Smooth muscle cell (in vitro differentiated cells): ENCODE measurements at regions not wholly inside any gene's neighbourhood (a gene's known extent, or its start where the extent isn't known, plus 50 kb on each side); places are given as distances from the start of the nearest gene placed in this dataset. TPM values are rescaled to one million over a fixed set of nuclear protein-coding genes. Genes with fewer than 3 reads are reported as not detected.

ENCODE experiments used
- DNase-seq: peaks from one replicate; lab custom pipeline; 2025; ENCODE audit not compliant: unreplicated experiment; lab: John Stamatoyannopoulos, UW
- H2AFZ ChIP-seq: fragments of 200-600 bp; sonication (generic); 2 replicates; pipeline ENCODE4 v1.6.0; 2016; ENCODE audit warnings: antibody characterized with exemption, low read depth, mild to moderate bottlenecking
- H3F3A ChIP-seq: fragments of 200-600 bp; sonication (generic); 2 replicates; pipeline ENCODE4 v1.6.0; 2017; ENCODE audit warnings: antibody characterized with exemption, low read depth
- H3K27ac ChIP-seq: fragments of 200-600 bp; sonication (generic); 2 replicates; pipeline ENCODE4 v1.5.1; 2016; ENCODE audit warnings: low read depth, mild to moderate bottlenecking
- H3K27me3 ChIP-seq: fragments of 200-600 bp; sonication (generic); 2 replicates; pipeline ENCODE4 v1.6.1; 2016; ENCODE audit warnings: low read depth, mild to moderate bottlenecking
- H3K36me3 ChIP-seq: fragments of 200-600 bp; sonication (generic); 2 replicates; pipeline ENCODE4 v1.5.1; 2016; ENCODE audit warnings: low read depth
- H3K4me1 ChIP-seq: fragments of 200-600 bp; sonication (generic); 2 replicates; pipeline ENCODE4 v1.5.1; 2016; ENCODE audit warnings: low read depth
- H3K4me2 ChIP-seq: fragments of 200-600 bp; sonication (generic); 2 replicates; pipeline ENCODE4 v1.6.0; 2016; ENCODE audit warnings: mild to moderate bottlenecking
- H3K4me3 ChIP-seq: fragments of 200-600 bp; sonication (generic); 2 replicates; pipeline ENCODE4 v1.5.1; 2016; ENCODE audit warnings: mild to moderate bottlenecking
- H3K79me2 ChIP-seq: fragments of 200-600 bp; sonication (generic); 2 replicates; pipeline ENCODE4 v1.6.0; 2016; ENCODE audit warnings: low read depth, mild to moderate bottlenecking
- H3K9ac ChIP-seq: fragments of 200-600 bp; sonication (generic); 2 replicates; pipeline ENCODE4 v1.6.0; 2016; ENCODE audit warnings: low read depth
- H3K9me3 ChIP-seq: fragments of 200-600 bp; sonication (generic); replicated peaks from 2 replicates; pipeline ENCODE4 v1.5.1; 2016; ENCODE audit warnings: low read depth
- H4K20me1 ChIP-seq: fragments of 200-600 bp; sonication (generic); 2 replicates; pipeline ENCODE4 v1.6.0; 2016; ENCODE audit warnings: low read depth
- CTCF ChIP-seq: fragments of 200-600 bp; sonication (generic); IDR thresholded peaks from 2 replicates; pipeline ENCODE4 v1.5.1; 2017; ENCODE audit warnings: borderline replicate concordance, mild to moderate bottlenecking, antibody characterized with exemption; ENCODE audit not compliant: insufficient read depth, poor library complexity, severe bottlenecking
- WGBS: methylation state at CpG from one replicate; pipeline ENCODE4 v1.1.7; 2016; ENCODE audit warnings: low lambda C conversion rate; 5-methylcytosine and 5-hydroxymethylcytosine counted together
- small RNA-seq: library from RNA; depleted of rRNA; stranded (forward); fragments of <200 nt; gene quantifications from one replicate; pipeline ENCODE3, GENCODE V24; 2014

- Histone ChIP-seq H3K4me1 (peaks cover 3% of the 10 kb centered on the region), H3K9me3 (no peaks in the 10 kb centered on the region), H3K9ac (no peak overlapping the region), H3K36me3 (no peaks in the 10 kb centered on the region), H4K20me1 (no peaks in the 10 kb centered on the region), H3K4me3 (no peak overlapping the region), H3K79me2 (no peaks in the 10 kb centered on the region), H3F3A (no peaks in the 10 kb centered on the region), H2AFZ (no peak overlapping the region), H3K27me3 (no peaks in the 10 kb centered on the region), H3K4me2 (no peak overlapping the region), H3K27ac (no peak overlapping the region)
- 96% methylated on average over 5 of the region's 5 CpGs for whole genome bisulfite sequencing
- no peak for TF ChIP-seq CTCF
- DNase-seq, result no peak
Observed at GRCh38 chr21:17900990-17901385, 81.8 kb upstream of the C21orf91 start.

GRCh38 chr21:17900281-17900989 is 81.3 kb upstream of the C21orf91 start:
- Histone ChIP-seq H3K27ac (no peak overlapping the region), H4K20me1 (no peaks in the 10 kb centered on the region), H3K27me3 (no peaks in the 10 kb centered on the region), H3K9me3 (no peaks in the 10 kb centered on the region), H3F3A (no peaks in the 10 kb centered on the region), H3K36me3 (no peaks in the 10 kb centered on the region), H2AFZ (no peak overlapping the region), H3K79me2 (no peaks in the 10 kb centered on the region), H3K4me1 (peaks cover 3% of the 10 kb centered on the region), H3K9ac (no peak overlapping the region), H3K4me3 (no peak overlapping the region), H3K4me2 (no peak overlapping the region)
- WGBS, result 91% methylated on average over 6 of the region's 8 CpGs
- TF ChIP-seq CTCF, result no peak
- DNase-seq, result no peak

GRCh38 chr21:17889171-17889570 is 70.0 kb upstream of the C21orf91 start:
- H2AFZ ChIP-seq, result no peak overlapping the region
- H3K9me3 ChIP-seq, result no peaks in the 10 kb centered on the region
- H3K27me3 ChIP-seq, result no peaks in the 10 kb centered on the region
- no peak for TF ChIP-seq CTCF
- no peaks in the 10 kb centered on the region for H3K36me3 ChIP-seq
- DNase-seq, result no peak
- no peak overlapping the region for H3K9ac ChIP-seq
- H3K4me3 ChIP-seq, result no peak overlapping the region
- H3K27ac ChIP-seq, result no peak overlapping the region
- H3K4me2 ChIP-seq, result no peak overlapping the region
- 60% methylated on average over 1 of the region's 1 CpG for WGBS
- no peaks in the 10 kb centered on the region for H4K20me1 ChIP-seq
- no peaks in the 10 kb centered on the region for H3F3A ChIP-seq
- no peaks in the 10 kb centered on the region for H3K4me1 ChIP-seq
- no peaks in the 10 kb centered on the region for H3K79me2 ChIP-seq

GRCh38 chr21:17869115-17869514 is 50.0 kb upstream of the C21orf91 start:
- Histone ChIP-seq H3K79me2 (no peaks in the 10 kb centered on the region), H4K20me1 (no peaks in the 10 kb centered on the region), H3K27ac (no peak overlapping the region), H3K27me3 (no peaks in the 10 kb centered on the region), H3K4me1 (no peaks in the 10 kb centered on the region), H3K9ac (no peak overlapping the region), H2AFZ (no peak overlapping the region), H3K4me3 (no peak overlapping the region), H3F3A (no peaks in the 10 kb centered on the region), H3K36me3 (no peaks in the 10 kb centered on the region), H3K4me2 (no peak overlapping the region), H3K9me3 (no peaks in the 10 kb centered on the region)
- no peak for TF ChIP-seq CTCF
- no peak for DNase-seq

Small RNA genes in the stretch of these regions (small RNA-seq; reads per million reads assigned to genes)
- gene RPL37P3, result not detected
